ENCODE measurements at regions not wholly inside any gene's neighbourhood (a gene's known extent, or its start where the extent isn't known, plus 50 kb on each side); places are given as distances from the start of the nearest gene placed in this dataset.

DNA sequence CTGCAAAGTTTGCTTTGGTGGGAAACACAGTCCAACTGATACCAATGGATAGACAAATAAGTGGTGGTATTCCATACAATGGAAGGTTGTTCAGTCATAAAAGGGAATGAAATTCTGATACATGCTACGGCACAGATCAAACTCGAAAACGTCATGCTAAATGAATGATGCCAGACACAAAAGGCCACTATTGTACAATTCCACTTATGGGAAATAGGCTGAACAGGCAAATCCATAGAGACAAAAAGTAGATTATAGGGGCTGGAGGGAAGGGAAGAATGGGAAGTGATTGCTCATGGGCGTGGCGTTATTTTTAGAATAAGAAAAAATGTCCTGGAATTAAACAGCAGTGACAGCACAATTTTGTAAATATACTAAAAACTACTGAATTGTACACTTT is 66.0 kb upstream of the FOXK1 start:
- no peak for DNase-seq

- DNase-seq = no peak
These were observed 60.7 kb upstream of the FOXK1 start for GRCh38 chr7:4621396-4621795.

DNA sequence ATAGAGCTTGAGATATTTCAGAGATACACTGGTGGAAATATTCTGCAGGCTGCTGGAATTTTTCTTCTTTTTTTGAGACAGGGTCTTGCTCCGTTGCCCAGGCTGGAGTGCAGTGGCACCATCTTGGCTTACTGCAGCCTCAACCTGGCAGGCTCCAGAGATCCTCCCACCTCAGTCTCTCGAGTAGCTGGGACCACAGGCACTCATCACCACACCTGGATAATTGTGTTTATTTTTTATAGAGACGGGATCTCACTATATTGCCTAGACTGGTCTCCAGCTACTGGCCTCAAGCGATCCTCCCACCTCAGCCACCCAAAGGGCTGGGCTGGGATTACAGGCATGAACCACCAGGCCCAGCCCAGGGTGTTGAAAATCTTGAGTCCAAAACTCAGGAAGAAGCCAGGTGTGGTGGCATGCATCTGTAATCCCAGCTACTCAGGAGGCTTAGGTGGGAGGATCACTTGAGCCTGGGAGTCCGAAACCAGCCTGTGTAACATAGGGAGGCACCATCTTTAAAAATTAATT is 55.7 kb upstream of the FOXK1 start:
- DNase-seq = no peak

- DNase-seq = no peak
These were observed 52.7 kb upstream of the FOXK1 start for GRCh38 chr7:4629287-4629895.

GRCh38 chr7:4631380-4632179 is 50.5 kb upstream of the FOXK1 start:
- no peak for DNase-seq

Measured in NCI-H187 treated with DMSO at 0.1 percent for 48 hours (cell line).